ENCODE measurements at regions not wholly inside any gene's neighbourhood (a gene's known extent, or its start where the extent isn't known, plus 50 kb on each side); places are given as distances from the start of the nearest gene placed in this dataset.

GRCh38 chr3:161156936-161157335 lies 51.8 kb upstream of the B3GALNT1 start:
- ATAC-seq = no peak
- TF ChIP-seq ZC3H10 (CRISPR knock-in tag; IDR thresholded peaks at IDR 0.05) (no peak), ZNF565 (CRISPR knock-in tag; conservative IDR thresholded peaks at IDR 0.05; ENCODE audit: low read depth) (no peak)

- TF ChIP-seq ESRRG (CRISPR knock-in tag; IDR thresholded peaks at IDR 0.05) (no peak), ZFP3 (CRISPR knock-in tag; IDR thresholded peaks at IDR 0.05) (no peak), POU6F1 (CRISPR knock-in tag; IDR thresholded peaks at IDR 0.05; ENCODE audit: borderline replicate concordance, low read depth) (no peak), CREB5 (CRISPR knock-in tag; IDR thresholded peaks at IDR 0.05; ENCODE audit: low read depth) (no peak), ISL1 (CRISPR knock-in tag; IDR thresholded peaks at IDR 0.05) (no peak), ZFP30 (CRISPR knock-in tag; IDR thresholded peaks at IDR 0.05) (no peak), GLIS3 (CRISPR knock-in tag; IDR thresholded peaks at IDR 0.05) (no peak)
Measured at GRCh38 chr3:161161603-161162002, 56.5 kb upstream of the B3GALNT1 start.

GRCh38 chr3:161163297-161163696 lies 57.8 kb upstream of the NMD3 start:
- TF ChIP-seq ZNF565 (CRISPR knock-in tag; conservative IDR thresholded peaks at IDR 0.05; ENCODE audit: low read depth) (no peak), ISL1 (CRISPR knock-in tag; IDR thresholded peaks at IDR 0.05) (no peak), TOX (CRISPR knock-in tag; IDR thresholded peaks at IDR 0.05; ENCODE audit: borderline replicate concordance) (no peak), RARB (CRISPR knock-in tag; IDR thresholded peaks at IDR 0.05) (no peak), PATZ1 (CRISPR knock-in tag; IDR thresholded peaks at IDR 0.05; ENCODE audit: borderline replicate concordance) (no peak), CSDC2 (CRISPR knock-in tag; IDR thresholded peaks at IDR 0.05) (no peak), POU6F1 (CRISPR knock-in tag; IDR thresholded peaks at IDR 0.05; ENCODE audit: borderline replicate concordance, low read depth) (peak; percentile 24; the same call in 1 of the 2 replicates), ZC3H10 (CRISPR knock-in tag; IDR thresholded peaks at IDR 0.05) (no peak)
- peak; percentile 97 for ATAC-seq

More at GRCh38 chr3:161161603-161162002, 56.5 kb upstream of the B3GALNT1 start:
- no peak for ATAC-seq

GRCh38 chr3:161166051-161166450 lies 55.1 kb upstream of the NMD3 start:
- TF ChIP-seq RARB (CRISPR knock-in tag; IDR thresholded peaks at IDR 0.05) = no peak
- no peak for TF ChIP-seq ZNF70 (CRISPR knock-in tag; IDR thresholded peaks at IDR 0.05)
- TF ChIP-seq ESRRG (CRISPR knock-in tag; IDR thresholded peaks at IDR 0.05) = no peak
- TF ChIP-seq CSRNP3 (CRISPR knock-in tag; IDR thresholded peaks at IDR 0.05) = no peak
- TF ChIP-seq SNAI2 (CRISPR knock-in tag; IDR thresholded peaks at IDR 0.05) = no peak
- TF ChIP-seq TOX (CRISPR knock-in tag; IDR thresholded peaks at IDR 0.05; ENCODE audit: borderline replicate concordance) = no peak
- TF ChIP-seq TSHZ2 (CRISPR knock-in tag; IDR thresholded peaks at IDR 0.05) = no peak
- TF ChIP-seq PATZ1 (CRISPR knock-in tag; IDR thresholded peaks at IDR 0.05; ENCODE audit: borderline replicate concordance) = no peak
- TF ChIP-seq POU6F1 (CRISPR knock-in tag; IDR thresholded peaks at IDR 0.05; ENCODE audit: borderline replicate concordance, low read depth) = no peak
- no peak for TF ChIP-seq ZNF8 (CRISPR knock-in tag; IDR thresholded peaks at IDR 0.05)
- no peak for TF ChIP-seq OSR1 (CRISPR knock-in tag; IDR thresholded peaks at IDR 0.05)
- TF ChIP-seq CREB5 (CRISPR knock-in tag; IDR thresholded peaks at IDR 0.05; ENCODE audit: low read depth) = no peak
- no peak for ATAC-seq

All from SK-N-SH treated with all-trans-retinoic acid at 6 μM for 48 hours (cell line).